VCaP (cell line): ENCODE measurements at regions not wholly inside any gene's neighbourhood (a gene's known extent, or its start where the extent isn't known, plus 50 kb on each side); places are given as distances from the start of the nearest gene placed in this dataset.
"Not testable (repeated sequence)": the region's sequence is repeated elsewhere in the genome, so short reads cannot be mapped to it uniquely, and the experiment has no call there.

Experiments
- H3K27ac ChIP-seq: fragments of 450-650 bp; 2 replicates; pipeline ENCODE4 v1.5.1; 2017
- TF ChIP-seq, protein P1 (sequence below): fragments of 450-650 bp; conservative IDR thresholded peaks from 2 replicates; pipeline ENCODE4 v1.5.1; 2017; ENCODE audit warnings: mild to moderate bottlenecking, moderate library complexity

DNA sequence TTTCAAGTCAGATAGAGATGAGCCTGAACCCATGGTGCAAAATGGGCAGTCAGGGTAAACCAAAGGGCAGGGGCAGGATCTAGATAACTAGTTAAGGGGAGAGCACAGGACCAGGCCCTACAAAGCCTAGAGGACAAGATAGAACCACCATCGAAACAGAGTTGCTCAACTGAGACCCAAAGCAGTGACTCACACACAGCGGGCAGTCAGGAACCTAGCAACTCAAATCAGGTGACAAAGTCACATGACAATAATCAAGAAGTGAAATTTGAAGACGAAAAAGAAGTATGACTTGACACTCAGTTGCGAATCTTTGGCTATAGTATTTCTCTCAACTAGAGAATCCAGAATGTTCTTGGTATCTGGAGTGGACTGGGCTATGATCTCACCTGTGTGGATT, 136.0 kb upstream of the PTPRG start:
- TF ChIP-seq, protein P1, sequence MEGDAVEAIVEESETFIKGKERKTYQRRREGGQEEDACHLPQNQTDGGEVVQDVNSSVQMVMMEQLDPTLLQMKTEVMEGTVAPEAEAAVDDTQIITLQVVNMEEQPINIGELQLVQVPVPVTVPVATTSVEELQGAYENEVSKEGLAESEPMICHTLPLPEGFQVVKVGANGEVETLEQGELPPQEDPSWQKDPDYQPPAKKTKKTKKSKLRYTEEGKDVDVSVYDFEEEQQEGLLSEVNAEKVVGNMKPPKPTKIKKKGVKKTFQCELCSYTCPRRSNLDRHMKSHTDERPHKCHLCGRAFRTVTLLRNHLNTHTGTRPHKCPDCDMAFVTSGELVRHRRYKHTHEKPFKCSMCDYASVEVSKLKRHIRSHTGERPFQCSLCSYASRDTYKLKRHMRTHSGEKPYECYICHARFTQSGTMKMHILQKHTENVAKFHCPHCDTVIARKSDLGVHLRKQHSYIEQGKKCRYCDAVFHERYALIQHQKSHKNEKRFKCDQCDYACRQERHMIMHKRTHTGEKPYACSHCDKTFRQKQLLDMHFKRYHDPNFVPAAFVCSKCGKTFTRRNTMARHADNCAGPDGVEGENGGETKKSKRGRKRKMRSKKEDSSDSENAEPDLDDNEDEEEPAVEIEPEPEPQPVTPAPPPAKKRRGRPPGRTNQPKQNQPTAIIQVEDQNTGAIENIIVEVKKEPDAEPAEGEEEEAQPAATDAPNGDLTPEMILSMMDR = no peak
- H3K27ac ChIP-seq = no peak overlapping the region

DNA sequence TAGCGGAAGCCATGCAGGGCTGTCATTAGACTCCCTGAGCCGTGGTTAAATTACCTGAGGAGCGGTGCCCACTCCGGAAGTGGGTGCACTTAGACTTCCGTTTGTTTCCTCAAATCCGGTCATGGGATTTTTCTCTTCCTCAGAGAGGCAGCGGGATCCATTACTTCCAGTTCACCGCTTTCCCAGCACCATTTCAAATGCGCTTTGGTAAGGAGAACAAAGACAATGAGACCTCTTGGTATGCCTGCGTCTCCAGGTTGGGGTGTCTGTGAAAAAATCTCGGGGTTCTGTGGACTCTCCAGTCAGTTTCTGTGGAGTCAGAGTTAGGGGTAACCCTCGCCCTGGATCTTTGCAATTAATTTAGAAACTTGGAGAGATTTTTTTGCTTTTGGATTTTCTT, 132.3 kb upstream of the PTPRG start:
- H3K27ac ChIP-seq = no peak overlapping the region
- TF ChIP-seq, protein P1 = no peak

DNA sequence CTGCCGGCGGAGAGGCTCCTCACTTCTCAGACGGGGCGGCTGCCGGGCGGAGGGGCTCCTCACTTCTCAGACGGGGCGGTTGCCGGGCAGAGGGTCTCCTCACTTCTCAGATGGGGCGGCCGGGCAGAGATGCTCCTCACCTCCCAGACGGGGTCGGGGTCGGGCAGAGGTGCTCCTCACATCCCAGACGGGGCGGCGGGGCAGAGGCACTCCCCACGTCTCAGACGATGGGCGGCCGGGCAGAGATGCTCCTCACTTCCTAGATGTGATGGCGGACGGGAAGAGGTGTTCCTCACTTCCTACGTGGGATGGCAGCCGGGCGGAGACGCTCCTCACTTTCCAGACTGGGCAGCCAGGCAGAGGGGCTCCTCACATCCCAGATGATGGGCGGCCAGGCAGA, 126.5 kb upstream of the PTPRG start:
- not testable (repeated sequence) for H3K27ac ChIP-seq

DNA sequence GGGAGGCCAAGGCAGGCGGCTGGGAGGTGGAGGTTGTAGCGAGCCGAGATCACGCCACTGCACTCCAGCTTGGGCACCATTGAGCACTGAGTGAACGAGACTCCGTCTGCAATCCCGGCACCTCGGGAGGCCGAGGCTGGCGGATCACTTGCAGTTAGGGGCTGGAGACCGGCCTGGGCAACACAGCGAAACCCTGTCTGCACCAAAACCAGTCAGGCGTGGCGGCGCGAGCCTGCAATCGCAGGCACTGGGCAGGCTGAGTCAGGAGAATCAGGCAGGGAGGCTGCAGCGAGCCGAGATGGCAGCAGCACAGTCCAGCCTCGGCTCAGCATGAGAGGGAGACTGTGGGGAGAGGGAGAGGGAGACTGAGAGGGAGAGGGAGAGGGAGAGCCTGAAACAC, 126.0 kb upstream of the PTPRG start:
- not testable (repeated sequence) for H3K27ac ChIP-seq

DNA sequence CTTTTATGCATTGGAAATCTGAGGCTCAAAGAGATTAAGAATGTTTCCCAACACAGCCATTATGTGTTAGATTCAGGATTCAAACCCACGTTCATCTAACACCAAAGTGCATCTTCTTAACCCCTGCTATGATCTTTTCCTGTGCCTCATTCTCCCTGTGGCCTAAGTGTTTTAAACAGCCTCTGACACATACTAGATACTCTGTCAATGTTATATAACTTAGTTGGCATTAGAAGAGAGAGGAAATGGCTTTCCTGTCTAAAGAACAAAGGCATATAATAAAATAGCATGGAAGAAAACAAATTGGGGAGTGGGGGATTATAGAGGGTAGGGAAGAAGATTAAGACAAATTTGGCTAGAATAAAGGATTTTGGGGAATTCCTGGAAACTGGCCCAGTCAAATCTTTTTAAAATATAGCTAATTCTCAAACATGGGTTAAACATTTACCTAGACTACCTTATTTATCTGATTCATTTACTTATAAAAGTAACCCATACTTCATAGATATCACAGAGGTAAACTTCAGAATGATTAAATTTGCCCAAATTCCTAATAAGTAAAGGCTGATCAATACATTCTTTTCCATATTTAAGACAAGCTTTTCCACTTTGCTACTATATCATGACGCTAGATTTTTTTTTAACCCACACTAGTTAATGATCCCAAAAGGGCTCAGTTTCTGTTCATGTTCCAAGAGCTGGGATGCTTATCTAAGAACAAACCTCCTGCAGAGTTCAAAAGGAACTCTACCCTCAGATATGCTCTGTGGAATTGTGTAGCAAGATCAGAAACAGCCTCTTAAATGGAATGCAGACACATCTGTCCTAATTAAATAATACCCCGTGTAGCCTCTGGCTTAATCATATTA, 122.9 kb upstream of the PTPRG start:
- peak overlapping the region; percentile 64 for H3K27ac ChIP-seq
- TF ChIP-seq, protein P1 = no peak

DNA sequence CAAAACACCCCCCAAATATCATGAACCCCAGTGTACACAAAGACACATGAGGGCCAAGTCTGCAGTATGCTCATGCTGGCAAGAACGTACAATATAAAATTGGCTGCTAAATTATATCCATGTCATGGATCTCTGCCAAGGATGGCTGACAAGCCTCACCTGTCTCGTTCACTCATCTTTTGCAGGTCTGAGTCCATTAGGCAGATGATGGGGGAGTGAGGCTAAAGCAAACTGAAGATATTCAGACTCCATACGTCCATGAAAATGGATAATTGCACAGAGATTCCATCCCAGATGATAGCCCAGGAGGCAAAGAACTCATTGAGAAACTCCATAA, 122.3 kb upstream of the PTPRG start:
- peak overlapping the region; percentile 64 for H3K27ac ChIP-seq
- TF ChIP-seq, protein P1 = no peak

DNA sequence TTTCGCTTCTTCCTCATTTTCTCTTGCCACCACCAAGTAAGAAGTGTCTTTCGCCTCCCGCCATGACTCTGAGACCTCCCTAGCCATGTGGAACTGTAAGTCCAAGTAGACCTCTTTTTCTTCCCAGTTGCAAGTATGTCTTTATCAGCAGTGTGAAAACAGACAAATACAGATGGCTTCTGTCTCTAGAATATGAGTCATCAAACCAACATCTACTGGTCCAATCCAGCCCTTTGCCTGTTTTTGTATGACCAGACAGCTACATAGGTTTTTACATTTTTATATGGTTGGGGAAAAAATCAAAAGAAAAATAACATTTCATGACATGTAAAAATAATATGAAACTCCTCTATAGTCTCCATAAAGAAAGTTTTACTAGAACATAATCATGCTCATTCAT, 118.7 kb upstream of the PTPRG start:
- H3K27ac ChIP-seq = no peak overlapping the region
- TF ChIP-seq, protein P1 = no peak

DNA sequence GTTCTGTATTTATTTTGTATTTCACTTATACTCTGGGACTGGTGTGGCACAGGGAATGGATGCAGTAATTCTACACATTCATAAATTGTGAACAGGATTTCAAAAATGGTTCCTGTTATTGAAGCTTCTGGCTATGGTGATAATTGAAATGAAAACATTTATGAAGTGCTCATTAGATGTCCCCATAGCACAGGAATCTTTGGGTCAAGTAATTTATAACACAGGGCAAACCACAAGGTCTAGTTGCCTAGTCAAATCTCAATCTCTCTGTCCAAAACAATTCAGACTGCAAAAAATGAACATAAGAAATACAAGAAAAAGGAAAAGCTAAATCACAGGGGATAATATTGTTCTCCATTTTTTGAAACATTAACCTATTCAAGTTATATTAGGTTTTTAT, 117.5 kb upstream of the PTPRG start:
- TF ChIP-seq, protein P1 = 0 out of 2 replicates have a peak, but pooled peaks have one; percentile 9
- no peak overlapping the region for H3K27ac ChIP-seq
